PC-9 (cell line): ENCODE measurements at regions not wholly inside any gene's neighbourhood (a gene's known extent, or its start where the extent isn't known, plus 50 kb on each side); places are given as distances from the start of the nearest gene placed in this dataset.

Experiments
- EZH2 ChIP-seq: fragments of 200-600 bp; sonication (generic); IDR thresholded peaks from 2 replicates; pipeline ENCODE4 v1.8.0; 2017; ENCODE audit warnings: antibody characterized with exemption, low read depth
- TF ChIP-seq, protein P1 (sequence below): fragments of 200-600 bp; sonication (generic); conservative IDR thresholded peaks from 2 replicates; pipeline ENCODE4 v1.6.1; 2017; ENCODE audit warnings: mixed run types, antibody characterized with exemption, mild to moderate bottlenecking, moderate library complexity

DNA sequence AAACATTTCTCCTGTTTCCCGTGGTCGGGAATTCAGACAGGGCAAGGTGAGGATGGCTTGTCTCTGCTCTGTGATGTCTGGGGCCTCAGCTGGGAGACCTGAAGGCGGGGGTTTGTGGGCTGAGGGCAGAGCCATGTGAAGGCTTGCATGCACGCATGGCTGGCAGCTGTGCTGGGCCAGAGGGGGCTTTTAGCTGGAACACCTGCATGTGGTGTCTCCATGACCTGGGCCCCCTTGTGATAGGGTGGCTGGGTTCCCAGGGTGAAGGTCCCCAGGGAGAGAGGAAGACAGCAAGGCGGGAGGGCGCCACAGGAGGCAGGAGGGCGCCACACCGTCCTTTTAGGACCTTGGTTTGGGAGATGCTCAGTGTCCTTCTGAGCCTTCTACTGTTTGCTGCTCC is 101.6 kb upstream of the PRR23E start:
- TF ChIP-seq, protein P1, sequence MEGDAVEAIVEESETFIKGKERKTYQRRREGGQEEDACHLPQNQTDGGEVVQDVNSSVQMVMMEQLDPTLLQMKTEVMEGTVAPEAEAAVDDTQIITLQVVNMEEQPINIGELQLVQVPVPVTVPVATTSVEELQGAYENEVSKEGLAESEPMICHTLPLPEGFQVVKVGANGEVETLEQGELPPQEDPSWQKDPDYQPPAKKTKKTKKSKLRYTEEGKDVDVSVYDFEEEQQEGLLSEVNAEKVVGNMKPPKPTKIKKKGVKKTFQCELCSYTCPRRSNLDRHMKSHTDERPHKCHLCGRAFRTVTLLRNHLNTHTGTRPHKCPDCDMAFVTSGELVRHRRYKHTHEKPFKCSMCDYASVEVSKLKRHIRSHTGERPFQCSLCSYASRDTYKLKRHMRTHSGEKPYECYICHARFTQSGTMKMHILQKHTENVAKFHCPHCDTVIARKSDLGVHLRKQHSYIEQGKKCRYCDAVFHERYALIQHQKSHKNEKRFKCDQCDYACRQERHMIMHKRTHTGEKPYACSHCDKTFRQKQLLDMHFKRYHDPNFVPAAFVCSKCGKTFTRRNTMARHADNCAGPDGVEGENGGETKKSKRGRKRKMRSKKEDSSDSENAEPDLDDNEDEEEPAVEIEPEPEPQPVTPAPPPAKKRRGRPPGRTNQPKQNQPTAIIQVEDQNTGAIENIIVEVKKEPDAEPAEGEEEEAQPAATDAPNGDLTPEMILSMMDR, result no peak
- no peak for TF ChIP-seq EZH2
